ENCODE measurements at regions not wholly inside any gene's neighbourhood (a gene's known extent, or its start where the extent isn't known, plus 50 kb on each side); places are given as distances from the start of the nearest gene placed in this dataset.

- TF ChIP-seq EZH2phosphoT487 (IDR thresholded peaks at IDR 0.05; ENCODE audit: low read depth): no peak
- TF ChIP-seq CTCF (IDR thresholded peaks at IDR 0.05; ENCODE audit: low read depth, low read length): no peak
These were observed 115.9 kb upstream of the TWIST2 start for GRCh38 chr2:238731961-238732360.
